Stimulated activated naive CD8-positive, alpha-beta T cell treated with anti-CD3 and anti-CD28 coated beads, Interleukin-15, Interleukin-2, amounts not matched to agents 100 ng/mL and 50 ng/mL, for 24 hours (primary cell): ENCODE measurements at regions not wholly inside any gene's neighbourhood (a gene's known extent, or its start where the extent isn't known, plus 50 kb on each side); places are given as distances from the start of the nearest gene placed in this dataset.

ENCODE experiments used
- H3K27ac Mint-ChIP-seq: one replicate; pipeline ENCODE4 v1.8.0; 2021; ENCODE audit warnings: mild to moderate bottlenecking, mixed read lengths
- H3K27me3 Mint-ChIP-seq: one replicate; pipeline ENCODE4 v1.8.0; 2021; ENCODE audit warnings: mixed read lengths
- H3K36me3 Mint-ChIP-seq: one replicate; pipeline ENCODE4 v1.8.0; 2021; ENCODE audit warnings: low read depth, mixed read lengths
- H3K4me1 Mint-ChIP-seq: one replicate; pipeline ENCODE4 v1.8.0; 2021; ENCODE audit warnings: low read depth, mixed read lengths
- H3K4me3 Mint-ChIP-seq: one replicate; pipeline ENCODE4 v1.8.0; 2021; ENCODE audit warnings: mild to moderate bottlenecking, mixed read lengths
- H3K9me3 Mint-ChIP-seq: one replicate; pipeline ENCODE4 v1.8.0; 2021; ENCODE audit warnings: mixed read lengths

- no peaks in the 10 kb centered on the region for H3K4me1 Mint-ChIP-seq
- no peaks in the 10 kb centered on the region for H3K27me3 Mint-ChIP-seq
- no peaks in the 10 kb centered on the region for H3K36me3 Mint-ChIP-seq
- H3K4me3 Mint-ChIP-seq: no peak overlapping the region
- H3K9me3 Mint-ChIP-seq: no peaks in the 10 kb centered on the region
- no peak overlapping the region for H3K27ac Mint-ChIP-seq
Observed at GRCh38 chr16:26261621-26262020, 569.9 kb downstream of the HS3ST4 start.

GRCh38 chr16:26263406-26263805, 571.6 kb downstream of the HS3ST4 start:
- Mint-ChIP-seq H3K27me3 (no peaks in the 10 kb centered on the region), H3K4me3 (no peak overlapping the region), H3K27ac (no peak overlapping the region), H3K4me1 (no peaks in the 10 kb centered on the region), H3K36me3 (no peaks in the 10 kb centered on the region), H3K9me3 (no peaks in the 10 kb centered on the region)

GRCh38 chr16:26267641-26268040, 575.9 kb downstream of the HS3ST4 start:
- Mint-ChIP-seq H3K27me3 (no peaks in the 10 kb centered on the region), H3K4me3 (no peak overlapping the region), H3K4me1 (peaks cover 22% of the 10 kb centered on the region), H3K36me3 (no peaks in the 10 kb centered on the region), H3K9me3 (no peaks in the 10 kb centered on the region), H3K27ac (no peak overlapping the region)

- no peak overlapping the region for H3K4me3 Mint-ChIP-seq
- H3K36me3 Mint-ChIP-seq: no peaks in the 10 kb centered on the region
- no peaks in the 10 kb centered on the region for H3K27me3 Mint-ChIP-seq
- peaks cover 22% of the 10 kb centered on the region for H3K4me1 Mint-ChIP-seq
- no peaks in the 10 kb centered on the region for H3K9me3 Mint-ChIP-seq
- H3K27ac Mint-ChIP-seq: no peak overlapping the region
Observed at GRCh38 chr16:26269673-26270072, 577.9 kb downstream of the HS3ST4 start.

GRCh38 chr16:26273607-26274006, 581.8 kb downstream of the HS3ST4 start:
- H3K36me3 Mint-ChIP-seq: no peaks in the 10 kb centered on the region
- H3K27ac Mint-ChIP-seq: no peak overlapping the region
- H3K27me3 Mint-ChIP-seq: no peaks in the 10 kb centered on the region
- peaks cover 22% of the 10 kb centered on the region for H3K4me1 Mint-ChIP-seq
- no peak overlapping the region for H3K4me3 Mint-ChIP-seq
- H3K9me3 Mint-ChIP-seq: no peaks in the 10 kb centered on the region

GRCh38 chr16:26275021-26275590, 583.3 kb downstream of the HS3ST4 start:
- Mint-ChIP-seq H3K4me1 (peaks cover 8% of the 10 kb centered on the region), H3K27me3 (no peaks in the 10 kb centered on the region), H3K27ac (no peak overlapping the region), H3K9me3 (peaks cover 3% of the 10 kb centered on the region), H3K4me3 (no peak overlapping the region), H3K36me3 (no peaks in the 10 kb centered on the region)

- Mint-ChIP-seq H3K9me3 (peaks cover 6% of the 10 kb centered on the region), H3K4me1 (no peaks in the 10 kb centered on the region), H3K27ac (no peak overlapping the region), H3K27me3 (no peaks in the 10 kb centered on the region), H3K36me3 (no peaks in the 10 kb centered on the region), H3K4me3 (no peak overlapping the region)
Observed at GRCh38 chr16:26276289-26276688, 584.5 kb downstream of the HS3ST4 start.

- H3K4me1 Mint-ChIP-seq: no peaks in the 10 kb centered on the region
- no peak overlapping the region for H3K4me3 Mint-ChIP-seq
Observed at GRCh38 chr16:26281381-26282110, 589.8 kb downstream of the HS3ST4 start.

GRCh38 chr16:26295625-26296304, 604.0 kb downstream of the HS3ST4 start:
- Mint-ChIP-seq H3K27ac (no peak overlapping the region), H3K4me3 (no peak overlapping the region), H3K27me3 (peaks cover 3% of the 10 kb centered on the region), H3K36me3 (no peaks in the 10 kb centered on the region), H3K9me3 (peaks cover 3% of the 10 kb centered on the region), H3K4me1 (no peaks in the 10 kb centered on the region)

More at GRCh38 chr16:26281381-26282110, 589.8 kb downstream of the HS3ST4 start:
- peaks cover 3% of the 10 kb centered on the region for H3K27me3 Mint-ChIP-seq
- no peak overlapping the region for H3K27ac Mint-ChIP-seq
- no peaks in the 10 kb centered on the region for H3K36me3 Mint-ChIP-seq
- H3K9me3 Mint-ChIP-seq: peaks cover 6% of the 10 kb centered on the region

- peaks cover 8% of the 10 kb centered on the region for H3K27me3 Mint-ChIP-seq
- H3K9me3 Mint-ChIP-seq: peaks cover 3% of the 10 kb centered on the region
- H3K4me1 Mint-ChIP-seq: no peaks in the 10 kb centered on the region
- no peak overlapping the region for H3K4me3 Mint-ChIP-seq
- no peaks in the 10 kb centered on the region for H3K36me3 Mint-ChIP-seq
- H3K27ac Mint-ChIP-seq: no peak overlapping the region
Observed at GRCh38 chr16:26301516-26301915, 609.8 kb downstream of the HS3ST4 start.

- Mint-ChIP-seq H3K4me1 (no peaks in the 10 kb centered on the region), H3K4me3 (no peak overlapping the region), H3K27me3 (peaks cover 10% of the 10 kb centered on the region), H3K27ac (no peak overlapping the region), H3K9me3 (no peaks in the 10 kb centered on the region), H3K36me3 (no peaks in the 10 kb centered on the region)
Observed at GRCh38 chr16:26316683-26317464, 625.1 kb downstream of the HS3ST4 start.

GRCh38 chr16:26317885-26318284, 626.1 kb downstream of the HS3ST4 start:
- Mint-ChIP-seq H3K36me3 (no peaks in the 10 kb centered on the region), H3K9me3 (no peaks in the 10 kb centered on the region), H3K4me3 (no peak overlapping the region), H3K27me3 (peaks cover 13% of the 10 kb centered on the region), H3K27ac (no peak overlapping the region), H3K4me1 (no peaks in the 10 kb centered on the region)

GRCh38 chr16:26330654-26331053, 638.9 kb downstream of the HS3ST4 start:
- H3K27me3 Mint-ChIP-seq: peaks cover 6% of the 10 kb centered on the region
- no peak overlapping the region for H3K27ac Mint-ChIP-seq
- H3K9me3 Mint-ChIP-seq: peaks cover 4% of the 10 kb centered on the region
- no peaks in the 10 kb centered on the region for H3K36me3 Mint-ChIP-seq
- H3K4me1 Mint-ChIP-seq: no peaks in the 10 kb centered on the region
- no peak overlapping the region for H3K4me3 Mint-ChIP-seq

GRCh38 chr16:26334218-26335111, 642.7 kb downstream of the HS3ST4 start:
- Mint-ChIP-seq H3K9me3 (peaks cover 3% of the 10 kb centered on the region), H3K4me3 (no peak overlapping the region), H3K4me1 (no peaks in the 10 kb centered on the region), H3K27me3 (peaks cover 4% of the 10 kb centered on the region), H3K36me3 (no peaks in the 10 kb centered on the region), H3K27ac (no peak overlapping the region)
